Neuronal stem cell (in vitro differentiated cells): ENCODE measurements at regions not wholly inside any gene's neighbourhood (a gene's known extent, or its start where the extent isn't known, plus 50 kb on each side); places are given as distances from the start of the nearest gene placed in this dataset.

Experiments used
- DNase-seq: peaks from one replicate; pipeline ENCODE4 v3.0.0-alpha.2; 2013; ENCODE audit warnings: low spot score
- H2AFZ ChIP-seq: one replicate; pipeline ENCODE4 v1.6.1; 2013; ENCODE audit warnings: mild to moderate bottlenecking, low read length, inconsistent platforms
- H2AK5ac ChIP-seq: 2 replicates; pipeline ENCODE4 v1.6.1; 2013; ENCODE audit warnings: low read depth, mild to moderate bottlenecking, inconsistent platforms, low read length, moderate library complexity, mixed read lengths
- H2BK120ac ChIP-seq: 2 replicates; pipeline ENCODE4 v1.6.1; 2013; ENCODE audit warnings: low read depth, mild to moderate bottlenecking, inconsistent platforms, low read length, moderate library complexity, mixed read lengths
- H2BK12ac ChIP-seq: one replicate; pipeline ENCODE4 v1.6.1; 2013; ENCODE audit warnings: low read length, inconsistent platforms
- H2BK15ac ChIP-seq: 2 replicates; pipeline ENCODE4 v1.6.1; 2013; ENCODE audit warnings: mild to moderate bottlenecking, low read length, inconsistent platforms, mixed read lengths
- H2BK5ac ChIP-seq: one replicate; pipeline ENCODE4 v1.6.1; 2013; ENCODE audit warnings: inconsistent platforms, mild to moderate bottlenecking, low read length, moderate library complexity
- H3K14ac ChIP-seq: one replicate; pipeline ENCODE4 v1.6.1; 2013; ENCODE audit warnings: low read length, inconsistent platforms
- H3K18ac ChIP-seq: 2 replicates; pipeline ENCODE4 v1.6.1; 2013; ENCODE audit warnings: low read length, inconsistent platforms
- H3K23ac ChIP-seq: 2 replicates; pipeline ENCODE4 v1.6.1; 2013; ENCODE audit warnings: low read depth, mild to moderate bottlenecking, mixed read lengths, low read length, inconsistent platforms; ENCODE audit not compliant: poor library complexity
- H3K27ac ChIP-seq: replicated peaks from 3 replicates; pipeline ENCODE4 v1.5.1; 2013; ENCODE audit warnings: low read length, inconsistent platforms
- H3K27me3 ChIP-seq, 3 experiments: 2 replicates each; pipeline ENCODE4 v1.6.1; 2013; ENCODE audit warnings: low read length in 3 of 3, mild to moderate bottlenecking in 2 of 3, inconsistent platforms in 1 of 3, low read depth in 1 of 3, mixed read lengths in 1 of 3, moderate library complexity in 1 of 3; ENCODE audit not compliant: control insufficient read depth in 3 of 3, insufficient read depth in 3 of 3
- H3K36me3 ChIP-seq, 2 donors: replicated peaks in 1 of 2; 2 replicates each; pipeline ENCODE4 v1.6.1; 2013; ENCODE audit warnings: low read length in 2 of 2; ENCODE audit not compliant: control insufficient read depth in 2 of 2, insufficient read depth in 2 of 2
- H3K4ac ChIP-seq: 2 replicates; pipeline ENCODE4 v1.6.1; 2013; ENCODE audit warnings: inconsistent platforms, mild to moderate bottlenecking, low read length, moderate library complexity
- H3K4me1 ChIP-seq, 2 donors: 1 replicate in 1 of 2; 2 replicates in 1 of 2; pipeline ENCODE4 v1.6.1; 2013; ENCODE audit warnings: low read length in 2 of 2, low read depth in 1 of 2; ENCODE audit not compliant: control insufficient read depth in 2 of 2, insufficient read depth in 1 of 2
- H3K4me2 ChIP-seq: one replicate; pipeline ENCODE4 v1.6.1; 2013; ENCODE audit warnings: mild to moderate bottlenecking, low read length, inconsistent platforms; ENCODE audit not compliant: insufficient read depth, poor library complexity, severe bottlenecking
- H3K4me3 ChIP-seq, 2 donors: 2 replicates each; pipeline ENCODE4 v1.5.1; 2013; ENCODE audit warnings: low read length in 2 of 2, mild to moderate bottlenecking in 2 of 2, inconsistent platforms in 1 of 2, moderate library complexity in 1 of 2
- H3K79me1 ChIP-seq: one replicate; pipeline ENCODE4 v1.6.1; 2013; ENCODE audit warnings: low read depth, mild to moderate bottlenecking, inconsistent platforms, low read length, moderate library complexity
- H3K9ac ChIP-seq: one replicate; pipeline ENCODE4 v1.6.1; 2013; ENCODE audit warnings: mild to moderate bottlenecking, low read depth, low read length, inconsistent platforms; ENCODE audit not compliant: poor library complexity
- H3K9me3 ChIP-seq, 2 donors: replicated peaks in 1 of 2; 2 replicates each; pipeline versions ENCODE3 to v1.6.1; 2013; ENCODE audit warnings: low read length in 2 of 2, mild to moderate bottlenecking in 2 of 2, inconsistent platforms in 1 of 2, low read depth in 1 of 2, mixed read lengths in 1 of 2, moderate library complexity in 1 of 2; ENCODE audit not compliant: control insufficient read depth in 2 of 2, insufficient read depth in 1 of 2
- H4K8ac ChIP-seq: one replicate; pipeline ENCODE4 v1.6.1; 2013; ENCODE audit warnings: low read depth, mild to moderate bottlenecking, inconsistent platforms, low read length, moderate library complexity
- H4K91ac ChIP-seq: one replicate; pipeline ENCODE4 v1.6.1; 2013; ENCODE audit warnings: low read length, low read depth, mild to moderate bottlenecking, inconsistent platforms; ENCODE audit not compliant: poor library complexity
- WGBS, 2 donors: extraction: QIAGEN DNeasy Blood & Tissue Kit; methylation state at CpG; one replicate each; pipeline ENCODE4 v1.1.7; 2013; ENCODE audit warnings: missing lambda C conversion rate in 2 of 2, mixed read lengths in 1 of 2; ENCODE audit not compliant: insufficient read length in 2 of 2, insufficient replicate concordance in 1 of 2; ENCODE audit errors: extremely low coverage in 2 of 2; 5-methylcytosine and 5-hydroxymethylcytosine counted together

GRCh38 chr2:61769093-61769675 is 84.7 kb downstream of the FAM161A start:
- Histone ChIP-seq H2BK120ac (no peak overlapping the region), H3K14ac (no peak overlapping the region), H4K8ac (no peak overlapping the region), H3K4ac (no peak overlapping the region), H3K4me3 (no peak overlapping the region), H4K91ac (no peak overlapping the region), H3K27me3 (peaks cover 0 to 15% (median 0%) of the 10 kb centered on the region in 3 experiments), H2AK5ac (no peak overlapping the region), H3K9ac (no peak overlapping the region), H3K9me3 (no peaks in the 10 kb centered on the region), H3K4me1 (peaks cover 0 to 1% of the 10 kb centered on the region in 2 donors), H2AFZ (no peak overlapping the region), H3K79me1 (no peaks in the 10 kb centered on the region), H2BK5ac (no peak overlapping the region), H2BK15ac (no peak overlapping the region), H3K4me2 (no peak overlapping the region), H3K18ac (no peak overlapping the region), H3K36me3 (no peaks in the 10 kb centered on the region), H2BK12ac (no peak overlapping the region), H3K27ac (no peak overlapping the region), H3K23ac (no peak overlapping the region)
- no peak for DNase-seq
- no CpG with 5 or more reads among the region's 1 CpG for WGBS, 2 donors

- Histone ChIP-seq H2BK12ac (no peak overlapping the region), H2BK5ac (peak overlapping the region; percentile 75), H3K4ac (no peak overlapping the region), H3K79me1 (no peaks in the 10 kb centered on the region), H3K4me1 (peaks cover 1 to 4% of the 10 kb centered on the region in 2 donors), H3K18ac (peak overlapping the region; percentile 96), H2AFZ (peak overlapping the region; percentile 93), H3K23ac (peak overlapping the region; percentile 30), H4K8ac (peak overlapping the region; percentile 89), H2BK120ac (no peak overlapping the region), H2BK15ac (no peak overlapping the region), H3K4me2 (peak overlapping the region; percentile 62), H3K9ac (peak overlapping the region; percentile 79), H4K91ac (no peak overlapping the region), H2AK5ac (no peak overlapping the region), H3K14ac (no peak overlapping the region), H3K9me3 (no peaks in the 10 kb centered on the region), H3K27me3 (peaks cover 0 to 3% (median 0%) of the 10 kb centered on the region in 3 experiments), H3K4me3 (peak overlapping the region; percentile 64 to 81), H3K27ac (peak overlapping the region; percentile 92), H3K36me3 (no peaks in the 10 kb centered on the region)
- peak; percentile 93 for DNase-seq
- no CpG with 5 or more reads among the region's 70 CpGs for WGBS, 2 donors
Observed at GRCh38 chr2:61764035-61764800, 89.6 kb downstream of the FAM161A start.

GRCh38 chr2:61763605-61764034 is 90.2 kb downstream of the FAM161A start:
- H3K14ac ChIP-seq = no peak overlapping the region
- peak overlapping the region; percentile 6 for H3K18ac ChIP-seq
- no peak overlapping the region for H4K91ac ChIP-seq
- H3K27me3 ChIP-seq = no peaks in the 10 kb centered on the region
- H3K79me1 ChIP-seq = no peaks in the 10 kb centered on the region
- H3K9ac ChIP-seq = peak overlapping the region; percentile 64
- no peak for DNase-seq
- no peak overlapping the region for H2BK5ac ChIP-seq
- peaks cover 1 to 4% of the 10 kb centered on the region in 2 donors for H3K4me1 ChIP-seq
- no peak overlapping the region for H4K8ac ChIP-seq
- H2BK12ac ChIP-seq = no peak overlapping the region
- H3K4me2 ChIP-seq = peak overlapping the region; percentile 62
- H2BK120ac ChIP-seq = no peak overlapping the region
- H3K36me3 ChIP-seq = no peaks in the 10 kb centered on the region
- H3K9me3 ChIP-seq = no peaks in the 10 kb centered on the region
- WGBS, 2 donors = no CpG with 5 or more reads among the region's 23 CpGs
- peak overlapping the region; percentile 93 for H2AFZ ChIP-seq
- peak overlapping the region; percentile 92 for H3K27ac ChIP-seq
- no peak overlapping the region for H2BK15ac ChIP-seq
- H2AK5ac ChIP-seq = no peak overlapping the region
- no peak overlapping the region for H3K4ac ChIP-seq
- no peak overlapping the region for H3K23ac ChIP-seq
- peak overlapping the region; percentile 64 to 78 for H3K4me3 ChIP-seq

GRCh38 chr2:61762292-61762691 is 91.6 kb downstream of the FAM161A start:
- Histone ChIP-seq H3K9me3 (no peaks in the 10 kb centered on the region), H3K27me3 (no peaks in the 10 kb centered on the region), H3K4me1 (peaks cover 1 to 4% of the 10 kb centered on the region in 2 donors), H3K9ac (no peak overlapping the region), H3K4me2 (no peak overlapping the region), H3K18ac (no peak overlapping the region), H3K79me1 (no peaks in the 10 kb centered on the region), H3K4ac (no peak overlapping the region), H2BK120ac (no peak overlapping the region), H2BK5ac (no peak overlapping the region), H3K36me3 (no peaks in the 10 kb centered on the region), H3K23ac (no peak overlapping the region), H4K8ac (no peak overlapping the region), H2BK15ac (no peak overlapping the region), H2AFZ (no peak overlapping the region), H2AK5ac (no peak overlapping the region), H4K91ac (no peak overlapping the region), H3K14ac (no peak overlapping the region), H3K4me3 (no peak overlapping the region), H2BK12ac (no peak overlapping the region), H3K27ac (no peak overlapping the region)
- no peak for DNase-seq
- WGBS, 2 donors = no CpG with 5 or more reads among the region's 8 CpGs
